GM21367 (cell line): ENCODE measurements at regions not wholly inside any gene's neighbourhood (a gene's known extent, or its start where the extent isn't known, plus 50 kb on each side); places are given as distances from the start of the nearest gene placed in this dataset.
"Not testable (repeated sequence)": the region's sequence is repeated elsewhere in the genome, so short reads cannot be mapped to it uniquely, and the experiment has no call there.

Source experiments
- ATAC-seq: cut with Tn5 transposase; IDR thresholded peaks from one replicate; pipeline ENCODE4 v1.9.1; 2021; ENCODE audit not compliant: unreplicated experiment

DNA sequence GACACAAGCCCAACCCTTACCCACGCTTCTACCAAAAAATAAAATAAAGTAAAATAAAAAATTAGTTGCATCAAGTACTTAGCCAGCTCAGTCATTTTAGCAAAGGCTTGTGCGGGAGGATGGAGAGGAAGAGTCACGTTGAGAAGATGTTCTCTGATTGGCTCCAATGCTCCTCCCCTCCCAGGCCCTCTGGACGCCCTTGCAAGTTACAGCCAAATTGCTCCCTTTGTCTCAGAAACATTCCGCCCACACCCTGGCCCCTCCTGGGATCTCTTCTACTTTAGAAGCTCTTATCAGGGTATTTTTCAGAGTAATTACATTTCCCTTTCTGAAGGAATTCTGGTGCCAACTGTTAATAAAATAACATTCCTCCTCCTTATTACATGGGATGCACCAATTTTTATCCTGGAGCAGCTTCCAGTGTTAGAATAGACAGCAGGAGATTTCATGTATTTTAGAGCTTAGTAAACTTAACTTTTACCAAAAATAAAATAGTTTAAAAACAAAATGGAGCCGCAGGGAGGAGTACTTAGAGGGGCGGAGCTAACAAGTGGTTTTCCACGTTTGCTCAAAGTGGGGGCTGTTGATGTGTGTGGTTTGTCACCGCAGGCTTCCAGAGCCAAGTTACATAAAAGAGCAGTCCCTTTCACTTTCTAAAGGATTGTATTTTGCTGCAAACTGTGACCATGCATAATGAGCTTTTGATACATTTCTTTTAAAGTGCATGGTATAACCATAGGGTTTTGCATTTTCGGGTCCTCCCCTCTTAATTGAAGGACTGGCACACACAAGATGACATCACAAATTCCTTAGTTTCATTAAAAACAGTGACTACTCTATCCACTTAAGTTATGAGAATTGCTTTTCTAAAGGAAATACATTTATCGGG is 71.7 kb upstream of the RAP1B start:
- ATAC-seq: peak; percentile 68

DNA sequence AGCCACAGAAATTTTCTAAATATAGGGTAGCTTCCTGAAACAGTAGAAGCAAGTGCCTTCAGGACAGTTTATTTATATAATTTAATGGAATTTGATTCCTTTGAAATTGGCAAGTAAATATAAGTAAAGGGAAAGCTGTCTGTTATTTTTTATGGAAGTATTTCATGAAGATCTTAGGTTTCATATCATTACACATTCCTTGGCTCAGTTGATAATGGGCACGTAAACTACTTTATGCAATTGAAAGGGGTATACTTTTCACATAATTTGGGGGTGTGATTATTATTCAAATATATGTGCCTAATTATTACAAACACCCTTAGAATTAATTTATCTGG is 71.1 kb upstream of the RAP1B start:
- no peak for ATAC-seq

DNA sequence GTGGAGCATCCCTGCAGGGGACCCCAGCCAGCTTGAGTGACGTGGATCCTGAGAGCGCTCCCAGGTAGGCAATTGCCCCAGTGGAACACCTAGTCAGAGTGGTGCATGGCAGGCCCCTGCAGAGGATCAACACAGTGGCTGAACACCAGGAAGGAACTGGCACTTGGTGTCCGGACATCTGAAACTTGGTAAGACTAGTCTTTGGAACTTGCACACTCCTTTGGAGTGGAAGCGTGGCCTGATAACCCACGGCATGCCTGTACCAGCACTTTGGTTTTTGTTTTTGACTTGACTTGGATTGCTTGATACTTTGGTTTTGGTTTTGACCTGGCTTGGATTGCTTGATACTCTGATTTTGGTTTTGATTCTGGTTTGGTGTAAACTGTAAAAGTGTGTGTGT is 69.9 kb upstream of the RAP1B start:
- not testable (repeated sequence) for ATAC-seq

DNA sequence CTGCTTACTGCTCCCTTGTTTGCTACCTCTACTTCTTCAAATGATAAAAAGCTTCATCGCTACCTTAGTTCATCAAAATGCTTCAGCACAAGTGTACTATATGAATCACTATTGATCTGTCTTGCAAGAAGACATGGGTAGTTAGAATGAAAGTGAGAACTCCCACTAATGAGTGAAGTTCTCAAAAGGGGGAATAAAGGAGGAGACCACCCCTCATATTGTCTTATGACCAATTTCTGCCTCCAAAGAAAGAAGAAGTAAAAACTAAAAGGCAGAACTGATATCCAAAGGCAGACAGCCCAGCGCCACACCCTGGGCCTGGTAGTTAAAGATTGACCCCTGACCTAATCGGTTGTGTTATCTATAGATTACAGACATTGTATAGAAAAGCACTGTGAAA is 63.4 kb upstream of the RAP1B start:
- ATAC-seq: not testable (repeated sequence)

DNA sequence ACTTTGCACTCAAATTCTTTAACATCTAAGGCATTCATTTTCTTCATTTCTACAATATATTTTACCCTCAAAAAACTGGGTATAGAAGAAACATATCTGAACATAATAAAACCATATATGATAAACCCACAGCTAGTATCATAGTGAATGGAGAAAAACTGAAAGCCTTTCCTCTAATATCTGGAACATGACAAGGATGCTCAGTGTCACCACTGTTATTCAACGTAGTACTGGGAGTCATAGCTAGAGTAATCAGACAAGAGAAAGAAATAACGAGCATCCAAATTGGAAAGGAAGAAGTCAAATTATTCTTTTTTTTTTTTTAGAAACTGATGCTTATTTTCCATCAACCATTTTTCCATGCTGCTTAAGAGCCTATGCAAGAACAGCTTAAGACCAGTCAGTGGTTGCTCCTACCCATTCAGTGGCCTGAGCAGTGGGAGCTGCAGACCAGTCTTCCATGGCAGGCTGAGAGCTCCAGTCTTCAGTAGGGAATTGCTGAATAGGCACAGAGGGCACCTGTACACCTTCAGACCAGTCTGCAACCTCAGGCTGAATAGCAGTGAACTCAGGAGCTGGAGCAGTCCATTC is 58.0 kb upstream of the RAP1B start:
- ATAC-seq: not testable (repeated sequence)

DNA sequence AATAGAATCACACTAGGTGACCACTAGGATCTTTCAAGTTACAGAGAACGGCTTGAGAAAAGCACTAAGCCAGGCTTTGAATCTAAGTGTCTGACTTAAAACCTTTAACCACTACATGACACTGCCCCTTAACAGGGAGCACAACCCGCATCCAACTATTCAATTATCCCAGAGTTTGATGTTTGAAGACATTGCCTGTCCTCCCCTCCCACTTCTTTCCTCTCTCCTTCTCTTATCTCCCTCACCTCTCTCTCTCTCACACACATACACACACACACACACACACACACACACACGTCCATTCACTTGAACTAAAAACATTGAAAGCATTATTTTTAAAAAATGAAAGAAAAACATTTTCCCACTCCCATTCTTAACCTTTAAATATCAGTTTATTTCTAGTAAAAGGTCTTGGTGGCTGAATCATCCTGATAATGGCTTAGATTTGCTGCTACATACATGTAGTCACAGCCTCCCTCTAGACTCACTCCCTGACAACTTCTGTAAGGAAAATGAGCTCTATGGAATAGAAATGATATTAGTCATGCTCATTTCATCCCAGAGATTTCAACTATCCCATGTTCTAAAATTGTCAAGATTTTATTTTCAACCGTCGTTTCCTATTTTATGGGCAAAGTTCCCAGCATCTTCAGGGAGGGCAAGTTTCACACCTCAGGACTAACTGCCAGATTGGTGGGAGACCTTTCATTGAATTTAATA is 53.5 kb upstream of the RAP1B start:
- no peak for ATAC-seq

DNA sequence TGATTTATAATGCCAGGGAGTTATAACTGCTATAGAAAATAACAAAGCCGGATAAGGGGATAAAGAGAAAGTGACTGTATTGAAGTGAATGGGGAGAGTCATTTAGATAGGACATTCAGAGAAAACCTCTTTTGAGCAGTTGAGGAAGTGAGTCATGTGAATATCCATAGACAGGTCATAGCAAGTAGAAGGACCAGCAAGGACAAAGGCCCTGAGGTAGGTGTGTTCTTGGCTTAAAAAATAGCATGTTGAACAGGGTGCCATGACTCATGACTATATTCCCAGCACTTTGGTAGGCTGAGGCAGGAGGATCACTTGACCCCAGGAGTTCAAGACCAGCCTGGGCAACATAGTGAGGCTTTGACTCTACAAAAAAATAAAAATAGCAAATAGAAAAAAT is 51.5 kb upstream of the RAP1B start:
- ATAC-seq: no peak

DNA sequence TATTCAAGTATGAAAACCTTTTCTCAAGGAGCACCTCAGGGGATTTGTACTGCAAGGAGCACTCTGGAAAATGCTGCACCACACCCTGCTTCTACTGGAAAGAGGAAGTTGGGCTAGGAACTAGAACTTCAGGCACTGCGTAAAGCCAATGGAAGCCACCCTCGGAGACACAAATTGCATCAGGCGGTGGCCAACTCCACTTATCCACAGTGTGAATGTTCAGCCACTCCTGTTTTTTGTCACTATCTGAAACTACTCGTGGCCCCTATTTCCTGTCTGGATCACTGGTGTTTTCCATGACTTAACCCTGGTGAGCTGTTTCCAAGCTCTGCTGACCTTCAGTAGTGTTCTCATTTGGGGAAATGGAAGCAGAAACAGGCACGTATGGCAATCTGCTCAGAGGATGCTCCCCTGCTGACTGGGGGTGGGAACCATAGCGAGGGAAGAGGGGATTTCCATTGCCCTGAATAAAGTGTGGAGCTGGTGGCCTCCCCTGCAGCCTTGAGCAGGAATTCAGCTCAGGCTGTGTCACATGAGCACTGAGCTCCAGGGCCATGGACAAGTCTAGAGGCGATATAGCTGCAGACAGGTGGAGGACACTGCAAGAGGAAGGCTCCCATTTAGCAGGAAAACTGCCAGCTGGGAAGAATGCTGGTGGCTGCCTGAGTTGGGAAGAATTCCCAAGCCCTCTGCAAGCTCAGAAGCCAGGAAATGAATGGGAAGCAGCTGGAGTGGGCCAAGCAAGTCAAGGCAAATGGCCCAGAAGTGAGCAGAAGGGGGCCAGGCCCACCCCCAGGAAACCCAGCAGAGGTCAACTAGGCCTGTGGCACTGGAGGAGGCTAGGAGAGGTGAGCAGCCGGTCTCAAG is 50.5 kb upstream of the RAP1B start:
- no peak for ATAC-seq

DNA sequence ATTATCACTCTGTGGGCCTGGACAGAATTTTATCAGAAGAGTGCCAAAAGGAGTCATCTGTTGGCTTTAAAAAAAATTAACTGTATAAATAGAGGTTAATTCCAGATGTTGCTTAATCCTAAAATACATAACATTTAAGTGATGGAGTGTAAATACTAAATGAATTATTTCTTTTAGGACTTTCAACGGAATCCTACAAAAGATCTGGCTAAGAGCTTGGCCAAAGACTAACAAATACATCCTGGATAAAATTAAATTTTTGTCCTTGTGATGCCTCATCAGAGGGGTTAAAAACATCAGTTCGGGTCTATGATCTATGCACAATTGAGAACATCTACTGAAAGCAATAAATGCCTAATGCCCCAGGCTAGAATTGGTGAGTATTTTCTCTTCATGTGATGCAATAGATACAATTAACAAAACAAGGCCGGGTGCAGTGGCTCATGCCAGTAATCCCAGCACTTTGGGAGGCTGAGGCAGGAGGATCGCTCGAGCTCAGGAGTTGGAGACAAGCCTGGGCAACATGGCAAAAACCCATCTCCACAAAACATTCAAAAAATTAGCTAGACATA is 49.8 kb upstream of the RAP1B start:
- ATAC-seq: no peak
